HTR-8/SVneo (cell line): ENCODE measurements at regions not wholly inside any gene's neighbourhood (a gene's known extent, or its start where the extent isn't known, plus 50 kb on each side); places are given as distances from the start of the nearest gene placed in this dataset.
"Not testable (repeated sequence)": the region's sequence is repeated elsewhere in the genome, so short reads cannot be mapped to it uniquely, and the experiment has no call there.

Experiments
- DNase-seq: peaks from one replicate; pipeline ENCODE4 v3.0.0; 2011; ENCODE audit warnings: low spot score, mixed read lengths; ENCODE audit not compliant: insufficient read length
- FAIRE-seq: peaks from 2 replicates; lab custom pipeline; 2011; peaks lifted over from hg19 to GRCh38; lab: Jason Lieb, UNC

DNA sequence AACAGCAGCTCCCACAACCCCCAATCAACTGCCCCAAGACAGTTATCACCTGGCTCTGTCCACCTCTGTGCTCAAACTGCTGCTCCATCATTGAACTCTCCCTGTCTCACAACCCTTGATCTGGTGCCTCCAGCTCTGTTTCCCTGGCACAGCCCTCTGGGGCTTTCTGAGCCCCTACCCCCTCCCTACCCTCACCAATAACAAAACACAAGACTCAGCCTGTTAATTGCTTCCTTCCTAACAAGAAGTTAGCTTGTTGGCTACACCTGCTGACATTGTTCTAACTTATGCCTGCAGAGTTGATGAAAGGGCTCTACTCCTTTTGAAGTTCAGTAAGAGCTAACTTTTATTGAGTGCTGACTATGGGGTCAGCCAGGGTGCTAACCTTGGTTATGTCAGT is 99.4 kb upstream of the FNDC3A start:
- FAIRE-seq (no peak), DNase-seq (no peak)

GRCh38 chr13:48879432-48879831 is 96.3 kb upstream of the FNDC3A start:
- DNase-seq = no peak
- FAIRE-seq = no peak

GRCh38 chr13:48879854-48880253 is 95.9 kb upstream of the FNDC3A start:
- no peak for FAIRE-seq
- DNase-seq = no peak

DNA sequence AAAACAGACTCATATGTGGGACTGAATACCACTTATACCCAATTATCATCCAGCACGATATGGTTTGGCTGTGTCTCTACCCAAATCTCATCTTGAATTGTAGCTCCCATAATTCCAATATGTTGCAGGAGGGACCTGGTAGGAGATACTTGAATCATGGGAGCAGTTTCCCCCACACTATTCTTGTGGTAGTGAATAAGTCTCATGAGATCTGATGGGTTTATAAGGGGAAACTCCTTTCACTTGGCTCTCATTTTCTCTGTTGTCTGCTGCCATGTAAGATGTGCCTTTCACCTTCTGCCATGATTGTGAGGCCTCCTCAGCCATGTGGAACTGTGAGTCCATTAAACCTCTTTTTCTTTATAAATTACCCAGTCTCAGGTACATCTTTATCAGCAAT is 91.9 kb upstream of the FNDC3A start:
- not testable (repeated sequence) for FAIRE-seq, DNase-seq

GRCh38 chr13:48885027-48885395 is 90.7 kb upstream of the FNDC3A start:
- FAIRE-seq (no peak), DNase-seq (no peak)

DNA sequence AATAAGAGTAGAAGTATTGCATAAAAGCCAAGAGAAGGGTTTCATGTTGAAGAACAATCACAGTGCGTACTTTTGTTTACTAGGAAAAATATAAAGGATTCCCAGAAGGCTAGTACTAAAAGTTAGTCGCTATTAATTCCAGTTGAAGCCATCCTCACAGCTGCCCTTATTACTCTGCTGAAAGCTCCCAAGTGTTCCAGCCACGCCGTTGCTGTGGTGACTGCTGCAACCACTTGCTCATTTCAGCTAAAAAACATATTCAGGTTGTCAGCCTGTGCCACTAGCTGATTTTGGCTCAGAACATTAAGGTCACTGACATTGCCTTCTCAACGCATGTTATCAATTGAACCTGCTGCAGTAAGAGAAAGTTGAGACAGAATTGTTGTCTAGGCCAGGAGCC is 87.1 kb upstream of the FNDC3A start:
- DNase-seq (no peak), FAIRE-seq (no peak)

DNA sequence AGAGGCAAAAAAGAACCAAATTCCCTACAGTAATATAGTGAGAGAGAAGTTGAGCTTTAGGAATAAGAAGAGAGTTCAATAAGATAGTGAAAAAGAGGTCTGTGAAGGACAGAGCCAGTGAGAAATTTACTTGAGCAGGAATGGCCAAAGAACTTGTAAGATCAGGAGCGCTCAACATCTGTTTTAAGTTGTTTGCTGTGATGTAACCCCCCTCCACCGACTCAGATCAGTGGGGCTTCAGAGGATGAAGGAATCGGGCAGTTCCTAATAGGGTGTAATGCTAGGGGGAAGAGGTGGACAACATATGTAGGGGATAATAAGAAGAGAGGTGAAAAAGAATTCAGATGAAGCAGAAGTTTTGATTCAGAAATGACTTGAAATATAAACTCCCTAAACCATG is 85.3 kb upstream of the FNDC3A start:
- FAIRE-seq = no peak

GRCh38 chr13:48891586-48891985 is 84.1 kb upstream of the FNDC3A start:
- FAIRE-seq (no peak), DNase-seq (no peak)

More for the DNA sequence above, 85.3 kb upstream of the FNDC3A start:
- no peak for DNase-seq

DNA sequence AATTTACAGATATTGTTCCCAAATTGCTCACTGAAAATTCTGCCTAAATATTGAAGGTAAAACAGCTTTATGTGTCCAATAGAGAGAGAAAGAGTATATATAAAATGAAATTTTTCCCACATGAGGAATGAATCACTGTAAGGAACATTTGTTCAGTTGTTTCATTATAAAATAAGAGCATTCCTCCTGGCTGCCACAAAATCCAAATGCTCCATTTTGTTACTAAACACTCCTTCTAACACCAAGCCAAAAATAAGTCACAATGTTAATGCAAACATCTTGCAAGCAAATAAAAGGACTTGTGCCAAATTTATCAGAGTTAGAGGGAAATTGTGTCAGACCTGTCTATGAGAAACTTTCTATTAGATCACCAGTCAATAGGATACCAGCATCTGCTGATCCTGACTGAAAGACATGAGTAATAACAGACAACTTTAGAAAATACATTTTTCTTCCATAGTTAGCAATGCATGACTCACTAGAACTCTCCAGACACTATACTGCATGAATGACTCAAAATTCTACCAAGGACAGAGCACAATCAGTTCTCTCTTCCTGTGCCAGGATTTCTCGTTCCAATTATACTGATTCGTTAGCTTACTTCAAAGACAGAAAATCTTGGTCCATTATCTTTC is 83.5 kb upstream of the FNDC3A start:
- no peak for FAIRE-seq
- peak; percentile 41 for DNase-seq

GRCh38 chr13:48892688-48893075 is 83.0 kb upstream of the FNDC3A start:
- DNase-seq (no peak), FAIRE-seq (no peak)

- peak; percentile 18 for DNase-seq
- no peak for FAIRE-seq
Observed at GRCh38 chr13:48896312-48896711, 79.4 kb upstream of the FNDC3A start.

- FAIRE-seq (no peak), DNase-seq (no peak)
Observed at GRCh38 chr13:48901781-48902180, 73.9 kb upstream of the FNDC3A start.

DNA sequence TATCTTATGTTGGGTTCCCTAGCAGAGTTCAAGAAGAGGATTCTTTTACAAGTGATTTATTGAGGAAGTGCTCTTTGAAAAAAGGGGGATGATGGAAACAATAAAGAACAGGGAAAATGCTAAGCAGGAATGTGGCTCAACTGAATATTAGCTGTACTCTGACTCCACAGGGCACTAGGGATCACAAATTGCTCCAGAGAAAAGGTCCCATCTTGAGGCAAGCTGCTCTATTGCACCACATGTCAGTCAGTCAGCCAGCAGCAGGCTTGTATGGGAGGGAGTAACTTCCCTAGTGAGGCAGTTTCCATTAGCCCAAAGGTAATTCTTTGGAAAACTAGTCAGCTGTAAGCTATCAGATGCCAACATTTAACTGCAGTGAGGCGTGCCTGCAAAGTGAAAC is 73.3 kb upstream of the FNDC3A start:
- DNase-seq (no peak), FAIRE-seq (no peak)

GRCh38 chr13:48904668-48905290 is 70.9 kb upstream of the FNDC3A start:
- FAIRE-seq (no peak), DNase-seq (no peak)

- DNase-seq (no peak), FAIRE-seq (no peak)
Observed at GRCh38 chr13:48906200-48906599, 69.5 kb upstream of the FNDC3A start.

GRCh38 chr13:48908381-48909055 is 67.2 kb upstream of the FNDC3A start:
- no peak for DNase-seq
- no peak for FAIRE-seq

DNA sequence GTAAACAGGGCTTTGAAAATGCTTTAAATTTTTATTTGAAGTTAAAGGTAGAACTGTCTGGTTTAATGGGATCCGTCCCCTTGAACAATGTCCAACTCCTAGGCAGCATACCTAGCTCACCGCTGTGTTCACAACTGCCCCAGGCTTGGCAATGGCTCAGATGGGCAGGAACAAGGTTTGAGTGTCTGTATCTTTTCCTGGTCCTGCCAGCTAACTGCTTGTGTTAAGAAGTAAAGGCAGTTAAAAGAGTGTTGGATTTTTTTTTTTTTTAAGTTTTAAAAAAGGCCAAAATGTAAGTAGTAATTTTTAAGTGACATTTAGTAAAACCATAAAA is 66.7 kb upstream of the FNDC3A start:
- DNase-seq = no peak

DNA sequence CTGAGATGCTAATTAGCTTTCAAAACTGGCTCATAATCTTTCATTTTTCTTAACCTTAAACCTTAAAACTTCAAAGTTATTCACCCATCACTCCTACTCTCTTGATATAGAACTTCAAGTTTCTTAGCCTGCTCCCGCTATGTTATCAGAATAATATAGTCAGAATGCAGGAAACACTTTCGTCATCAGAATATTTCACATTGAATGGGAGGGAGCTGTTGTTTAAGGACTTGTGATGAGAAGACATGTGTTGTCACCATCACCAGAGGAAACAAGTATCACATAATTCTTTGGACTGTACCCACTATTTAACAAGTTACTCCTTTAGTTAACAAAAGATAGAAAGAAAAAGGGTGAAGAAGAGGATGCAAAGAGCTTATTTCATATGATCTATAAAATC is 65.0 kb upstream of the FNDC3A start:
- DNase-seq (no peak), FAIRE-seq (no peak)

More for the DNA sequence above, 66.7 kb upstream of the FNDC3A start:
- FAIRE-seq = no peak

DNA sequence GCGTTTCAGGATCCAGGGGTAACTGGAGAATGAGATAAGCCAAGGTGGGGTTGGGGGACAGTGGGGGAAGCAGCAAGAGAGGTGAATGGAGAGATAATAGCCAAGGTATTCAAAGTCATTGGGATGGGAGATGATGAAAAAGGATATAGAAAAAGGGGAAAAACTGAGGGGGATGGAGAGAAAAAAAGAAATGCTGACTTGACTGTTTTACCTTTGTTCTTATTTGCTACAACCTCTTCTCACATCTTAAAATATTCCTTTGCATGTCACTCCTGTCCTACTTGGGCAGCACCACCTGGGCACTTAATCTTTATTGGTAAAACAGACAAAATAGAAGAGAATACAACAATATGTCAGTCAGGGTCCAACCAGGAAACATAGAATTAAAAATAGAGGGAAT is 56.0 kb upstream of the FNDC3A start:
- DNase-seq = no peak

GRCh38 chr13:48920730-48921129 is 55.0 kb upstream of the FNDC3A start:
- DNase-seq = no peak
- no peak for FAIRE-seq

More for the DNA sequence above, 56.0 kb upstream of the FNDC3A start:
- no peak for FAIRE-seq

- DNase-seq = no peak
- no peak for FAIRE-seq
Observed at GRCh38 chr13:48923376-48923775, 52.3 kb upstream of the FNDC3A start.

- FAIRE-seq = no peak
- no peak for DNase-seq
Observed at GRCh38 chr13:48925001-48925400, 50.7 kb upstream of the FNDC3A start.
